Ishikawa (cell line): ENCODE measurements at regions not wholly inside any gene's neighbourhood (a gene's known extent, or its start where the extent isn't known, plus 50 kb on each side); places are given as distances from the start of the nearest gene placed in this dataset.

Experiments
- CEBPB ChIP-seq: IDR thresholded peaks from 2 replicates; pipeline ENCODE4 v1.6.1; 2012
- CREB1 ChIP-seq: IDR thresholded peaks from 2 replicates; pipeline ENCODE4 v1.6.1; 2012; ENCODE audit warnings: low read depth
- EGR1 ChIP-seq: IDR thresholded peaks from 2 replicates; pipeline ENCODE4 v1.6.1; 2012
- EP300 ChIP-seq: IDR thresholded peaks from 2 replicates; pipeline ENCODE4 v1.6.1; 2012; ENCODE audit warnings: borderline replicate concordance
- FOXM1 ChIP-seq: IDR thresholded peaks from 2 replicates; pipeline ENCODE4 v1.6.1; 2012; ENCODE audit warnings: low read depth, borderline replicate concordance
- NFIC ChIP-seq: IDR thresholded peaks from 2 replicates; pipeline ENCODE4 v1.6.1; 2012
- RAD21 ChIP-seq: IDR thresholded peaks from 2 replicates; pipeline ENCODE4 v1.6.1; 2012; ENCODE audit warnings: low read depth
- TAF1 ChIP-seq: IDR thresholded peaks from 2 replicates; pipeline ENCODE4 v1.6.1; 2012; ENCODE audit warnings: low read depth, mild to moderate bottlenecking
- TCF12 ChIP-seq: IDR thresholded peaks from 2 replicates; pipeline ENCODE4 v1.6.1; 2012; ENCODE audit warnings: low read depth
- TEAD4 ChIP-seq: IDR thresholded peaks from 2 replicates; pipeline ENCODE4 v1.6.1; 2012
- YY1 ChIP-seq: IDR thresholded peaks from 2 replicates; pipeline ENCODE4 v1.6.1; 2012; ENCODE audit warnings: low read depth
- ZBTB7A ChIP-seq: IDR thresholded peaks from 2 replicates; pipeline ENCODE4 v1.6.1; 2012; ENCODE audit warnings: low read depth
- TF ChIP-seq, protein P1 (sequence below): IDR thresholded peaks from 2 replicates; pipeline ENCODE4 v1.6.1; 2012
- TF ChIP-seq, protein P2 (sequence below): IDR thresholded peaks from 2 replicates; pipeline ENCODE4 v1.6.1; 2012
- TF ChIP-seq, protein P3 (sequence below): IDR thresholded peaks from 2 replicates; pipeline ENCODE4 v1.6.1; 2012; ENCODE audit warnings: low read depth, mild to moderate bottlenecking

DNA sequence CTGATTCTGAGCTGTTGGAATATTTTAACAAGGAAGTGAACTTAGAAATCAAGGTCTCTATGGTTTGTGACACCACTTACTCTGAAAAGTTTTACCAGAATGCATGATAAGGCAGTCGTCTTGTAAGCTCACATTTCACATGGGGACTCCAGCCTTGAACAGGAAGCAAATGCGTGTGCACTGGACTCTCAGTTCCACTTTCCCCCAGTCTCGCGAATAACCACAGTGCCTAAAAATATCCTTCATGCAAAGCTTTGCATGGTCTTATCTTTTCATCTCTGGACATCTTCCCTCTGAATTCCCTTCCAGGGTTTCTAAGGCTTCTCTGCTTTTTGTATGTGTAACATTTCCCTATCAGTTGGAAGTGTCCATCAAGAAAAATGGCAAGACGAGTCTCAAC is 581.8 kb downstream of the NLGN4X start:
- TF ChIP-seq TAF1, result no peak
- TF ChIP-seq CREB1, result no peak
- TF ChIP-seq ZBTB7A, result no peak
- TF ChIP-seq RAD21, result no peak
- TF ChIP-seq TEAD4, result no peak
- TF ChIP-seq EP300, result no peak
- TF ChIP-seq YY1, result no peak
- no peak for TF ChIP-seq NFIC
- TF ChIP-seq, protein P1, sequence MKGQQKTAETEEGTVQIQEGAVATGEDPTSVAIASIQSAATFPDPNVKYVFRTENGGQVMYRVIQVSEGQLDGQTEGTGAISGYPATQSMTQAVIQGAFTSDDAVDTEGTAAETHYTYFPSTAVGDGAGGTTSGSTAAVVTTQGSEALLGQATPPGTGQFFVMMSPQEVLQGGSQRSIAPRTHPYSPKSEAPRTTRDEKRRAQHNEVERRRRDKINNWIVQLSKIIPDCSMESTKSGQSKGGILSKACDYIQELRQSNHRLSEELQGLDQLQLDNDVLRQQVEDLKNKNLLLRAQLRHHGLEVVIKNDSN, result no peak
- no peak for TF ChIP-seq FOXM1
- TF ChIP-seq CEBPB, result no peak
- no peak for TF ChIP-seq TCF12
- TF ChIP-seq, protein P2, sequence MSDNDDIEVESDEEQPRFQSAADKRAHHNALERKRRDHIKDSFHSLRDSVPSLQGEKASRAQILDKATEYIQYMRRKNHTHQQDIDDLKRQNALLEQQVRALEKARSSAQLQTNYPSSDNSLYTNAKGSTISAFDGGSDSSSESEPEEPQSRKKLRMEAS, result no peak
- no peak for TF ChIP-seq EGR1
- TF ChIP-seq, protein P3, sequence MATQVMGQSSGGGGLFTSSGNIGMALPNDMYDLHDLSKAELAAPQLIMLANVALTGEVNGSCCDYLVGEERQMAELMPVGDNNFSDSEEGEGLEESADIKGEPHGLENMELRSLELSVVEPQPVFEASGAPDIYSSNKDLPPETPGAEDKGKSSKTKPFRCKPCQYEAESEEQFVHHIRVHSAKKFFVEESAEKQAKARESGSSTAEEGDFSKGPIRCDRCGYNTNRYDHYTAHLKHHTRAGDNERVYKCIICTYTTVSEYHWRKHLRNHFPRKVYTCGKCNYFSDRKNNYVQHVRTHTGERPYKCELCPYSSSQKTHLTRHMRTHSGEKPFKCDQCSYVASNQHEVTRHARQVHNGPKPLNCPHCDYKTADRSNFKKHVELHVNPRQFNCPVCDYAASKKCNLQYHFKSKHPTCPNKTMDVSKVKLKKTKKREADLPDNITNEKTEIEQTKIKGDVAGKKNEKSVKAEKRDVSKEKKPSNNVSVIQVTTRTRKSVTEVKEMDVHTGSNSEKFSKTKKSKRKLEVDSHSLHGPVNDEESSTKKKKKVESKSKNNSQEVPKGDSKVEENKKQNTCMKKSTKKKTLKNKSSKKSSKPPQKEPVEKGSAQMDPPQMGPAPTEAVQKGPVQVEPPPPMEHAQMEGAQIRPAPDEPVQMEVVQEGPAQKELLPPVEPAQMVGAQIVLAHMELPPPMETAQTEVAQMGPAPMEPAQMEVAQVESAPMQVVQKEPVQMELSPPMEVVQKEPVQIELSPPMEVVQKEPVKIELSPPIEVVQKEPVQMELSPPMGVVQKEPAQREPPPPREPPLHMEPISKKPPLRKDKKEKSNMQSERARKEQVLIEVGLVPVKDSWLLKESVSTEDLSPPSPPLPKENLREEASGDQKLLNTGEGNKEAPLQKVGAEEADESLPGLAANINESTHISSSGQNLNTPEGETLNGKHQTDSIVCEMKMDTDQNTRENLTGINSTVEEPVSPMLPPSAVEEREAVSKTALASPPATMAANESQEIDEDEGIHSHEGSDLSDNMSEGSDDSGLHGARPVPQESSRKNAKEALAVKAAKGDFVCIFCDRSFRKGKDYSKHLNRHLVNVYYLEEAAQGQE, result no peak

DNA sequence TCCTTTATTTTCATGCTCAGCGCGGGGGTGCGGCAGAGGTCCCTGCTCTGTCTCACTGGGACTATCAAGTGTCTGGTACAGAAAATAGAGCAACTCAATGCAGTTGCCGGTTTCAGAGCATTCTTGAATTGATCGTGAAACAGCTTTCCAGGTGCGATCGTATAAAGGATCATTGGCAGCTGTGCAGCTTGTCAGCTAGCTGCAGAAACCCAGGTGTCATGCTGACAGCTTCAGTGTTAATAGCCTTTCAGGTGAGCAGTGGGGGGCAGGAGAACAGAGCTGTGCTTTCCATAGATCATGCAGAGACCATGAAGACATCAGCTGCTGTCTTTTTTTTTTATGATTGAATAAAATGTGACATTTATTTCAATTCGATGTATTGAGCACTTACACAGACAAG is 583.9 kb downstream of the NLGN4X start:
- TF ChIP-seq, protein P1, result no peak
- no peak for TF ChIP-seq CREB1

DNA sequence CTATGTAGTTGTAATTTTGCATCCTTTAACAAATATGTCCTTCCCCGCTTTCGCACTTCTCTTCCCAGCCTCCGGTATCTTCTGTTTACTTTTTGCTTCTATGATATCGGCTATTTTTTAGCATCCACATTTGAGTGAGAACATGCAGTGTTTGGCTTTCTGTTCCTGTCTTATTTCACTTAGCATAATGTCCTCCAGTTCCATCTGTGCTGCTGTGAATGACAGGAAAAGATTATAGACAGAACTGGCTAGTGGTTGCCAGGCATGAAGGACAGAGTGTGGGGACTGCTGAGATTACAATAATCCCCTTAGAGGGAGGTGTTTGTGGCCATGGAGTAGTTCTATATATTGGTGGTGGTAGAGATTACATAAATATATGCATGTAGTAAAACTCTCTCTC is 588.6 kb downstream of the NLGN4X start:
- TF ChIP-seq TEAD4 (no peak), EGR1 (no peak), CREB1 (no peak), NFIC (no peak), TCF12 (no peak), TAF1 (no peak), ZBTB7A (no peak), RAD21 (no peak), CEBPB (no peak), EP300 (no peak)
- TF ChIP-seq, protein P2, result no peak
- TF ChIP-seq, protein P3, result no peak
- TF ChIP-seq, protein P1, result no peak

DNA sequence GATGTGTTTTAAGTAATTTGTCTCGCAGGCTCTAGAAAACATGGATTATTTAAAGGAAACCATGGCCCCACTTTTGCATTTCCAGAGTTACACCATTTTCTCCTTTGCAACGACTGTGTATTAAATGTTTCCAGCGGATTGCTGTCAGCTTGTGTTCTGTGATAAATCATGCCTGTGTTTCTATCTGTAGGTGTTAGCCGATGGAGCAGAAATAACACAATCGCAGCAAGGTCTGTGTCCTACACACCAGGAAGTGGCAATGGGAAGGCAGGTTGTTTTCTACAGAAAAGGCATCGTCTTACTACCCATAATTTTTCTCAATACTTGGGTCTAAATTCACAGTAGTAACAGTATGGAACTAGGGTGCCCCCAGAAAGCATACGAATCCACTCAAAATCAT is 590.1 kb downstream of the NLGN4X start:
- no peak for TF ChIP-seq YY1
- TF ChIP-seq, protein P3, result no peak
- no peak for TF ChIP-seq FOXM1
- TF ChIP-seq EP300, result no peak
- TF ChIP-seq, protein P1, result no peak
- TF ChIP-seq, protein P2, result no peak
- no peak for TF ChIP-seq CREB1

DNA sequence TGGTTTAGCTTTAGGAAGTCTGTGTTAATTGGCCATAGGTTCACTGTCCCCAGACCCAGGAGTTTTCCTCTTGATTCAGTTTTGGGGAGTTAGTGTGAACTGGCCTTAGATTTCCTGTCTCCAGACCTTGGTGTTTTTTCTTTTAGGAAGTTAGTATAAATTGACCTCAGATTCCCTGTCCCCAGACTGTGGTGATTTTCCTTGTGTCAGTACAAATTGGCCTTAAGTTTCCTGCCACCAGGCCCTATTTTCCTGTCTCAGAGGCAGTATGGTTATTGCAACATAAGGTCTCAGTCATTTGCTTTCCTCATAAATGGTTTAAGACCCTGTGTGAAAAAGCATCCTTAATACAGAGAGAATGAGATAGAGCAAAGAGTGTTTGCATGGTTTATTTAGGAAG is 595.8 kb downstream of the NLGN4X start:
- TF ChIP-seq, protein P2, result no peak
- TF ChIP-seq TEAD4, result no peak
- no peak for TF ChIP-seq FOXM1
- no peak for TF ChIP-seq TCF12
- TF ChIP-seq, protein P1, result no peak
- no peak for TF ChIP-seq NFIC
- TF ChIP-seq EP300, result no peak
- TF ChIP-seq RAD21, result no peak
- no peak for TF ChIP-seq CREB1
- TF ChIP-seq, protein P3, result no peak
- no peak for TF ChIP-seq EGR1
- no peak for TF ChIP-seq YY1
